Fibroblast of lung (primary cell): ENCODE measurements at regions not wholly inside any gene's neighbourhood (a gene's known extent, or its start where the extent isn't known, plus 50 kb on each side); places are given as distances from the start of the nearest gene placed in this dataset.

Source experiments
- DNase-seq, 2 donors: peaks; one replicate each; pipeline versions ENCODE4 v3.0.0 to v3.0.0-alpha.2; 2010; ENCODE audit warnings: low read depth in 2 of 2
- H2AFZ ChIP-seq: 2 replicates; pipeline ENCODE4 v1.5.1; 2012; ENCODE audit warnings: low read length, control low read depth, inconsistent platforms
- H3K27ac ChIP-seq: 2 replicates; pipeline ENCODE4 v1.5.1; 2011; ENCODE audit warnings: low read length, control low read depth; ENCODE audit not compliant: insufficient read depth
- H3K27me3 ChIP-seq: 2 replicates; pipeline ENCODE4 v1.5.1; 2011; ENCODE audit warnings: mild to moderate bottlenecking, low read length; ENCODE audit not compliant: control insufficient read depth, insufficient read depth
- H3K36me3 ChIP-seq: 2 replicates; pipeline ENCODE4 v1.5.1; 2011; ENCODE audit warnings: low read length; ENCODE audit not compliant: control insufficient read depth, insufficient read depth
- H3K4me1 ChIP-seq: 2 replicates; pipeline ENCODE4 v1.5.1; 2011; ENCODE audit warnings: low read length; ENCODE audit not compliant: control insufficient read depth, insufficient read depth; ENCODE audit errors: extremely low read depth
- H3K4me2 ChIP-seq: 2 replicates; pipeline ENCODE4 v1.5.1; 2011; ENCODE audit warnings: low read length, control low read depth; ENCODE audit not compliant: insufficient read depth; ENCODE audit errors: extremely low read depth
- H3K4me3 ChIP-seq, 4 experiments: fragments of 200-600 bp in 1 of 4; sonication (generic) in 1 of 4; replicated peaks in 1 of 4; 2 replicates each; pipeline ENCODE4 v1.5.1; 2011 to 2016; ENCODE audit warnings: low read length in 4 of 4, low read depth in 3 of 4, mild to moderate bottlenecking in 3 of 4, control low read depth in 2 of 4, inconsistent platforms in 1 of 4, mixed read lengths in 1 of 4; ENCODE audit not compliant: insufficient read depth in 1 of 4; ENCODE audit errors: control extremely low read depth in 1 of 4
- H3K79me2 ChIP-seq: 2 replicates; pipeline ENCODE4 v1.5.1; 2012; ENCODE audit warnings: mild to moderate bottlenecking, low read length, inconsistent platforms; ENCODE audit not compliant: control insufficient read depth, insufficient read depth
- H3K9ac ChIP-seq: 2 replicates; pipeline ENCODE4 v1.5.1; 2011; ENCODE audit warnings: mild to moderate bottlenecking, low read length, control low read depth; ENCODE audit not compliant: insufficient read depth
- H3K9me3 ChIP-seq: 2 replicates; pipeline ENCODE4 v1.5.1; 2012; ENCODE audit warnings: low read depth, low read length; ENCODE audit not compliant: control insufficient read depth, insufficient read depth
- H4K20me1 ChIP-seq: 2 replicates; pipeline ENCODE4 v1.5.1; 2011; ENCODE audit warnings: low read length; ENCODE audit not compliant: control insufficient read depth, insufficient read depth; ENCODE audit errors: extremely low read depth
- EZH2 ChIP-seq: IDR thresholded peaks from 2 replicates; pipeline ENCODE4 v1.5.1; 2012; ENCODE audit warnings: low read length, control low read depth, mild to moderate bottlenecking; ENCODE audit errors: missing control alignments
- TF ChIP-seq, protein P1 (sequence below), 2 donors: IDR thresholded peaks in 1 of 2; conservative IDR thresholded peaks in 1 of 2; 1 replicate in 1 of 2; 2 replicates in 1 of 2; pipeline ENCODE4 v1.5.1; 2011 to 2012; ENCODE audit warnings: low read length in 2 of 2, control low read depth in 1 of 2, inconsistent platforms in 1 of 2, low read depth in 1 of 2, mild to moderate bottlenecking in 1 of 2

DNA sequence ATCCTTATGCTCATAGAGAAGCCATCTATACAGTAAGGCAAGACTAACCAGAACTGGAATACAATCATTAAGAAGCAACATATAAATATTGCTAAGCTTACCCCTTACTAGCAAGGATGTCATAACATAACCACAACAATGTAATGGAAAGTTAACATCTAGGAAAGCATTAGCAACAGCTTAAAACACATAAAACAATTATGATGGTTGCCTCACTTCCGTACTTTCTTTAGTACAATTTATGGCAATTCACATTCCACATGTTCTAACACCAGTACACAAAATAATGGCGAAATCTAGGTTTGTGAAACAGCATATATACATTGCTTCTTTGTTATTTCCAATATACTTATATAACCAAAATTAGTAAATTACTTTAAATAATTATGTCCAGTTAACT is 195.0 kb downstream of the AHR start:
- H3K79me2 ChIP-seq, result no peaks in the 10 kb centered on the region
- TF ChIP-seq EZH2, result no peak
- TF ChIP-seq, protein P1, sequence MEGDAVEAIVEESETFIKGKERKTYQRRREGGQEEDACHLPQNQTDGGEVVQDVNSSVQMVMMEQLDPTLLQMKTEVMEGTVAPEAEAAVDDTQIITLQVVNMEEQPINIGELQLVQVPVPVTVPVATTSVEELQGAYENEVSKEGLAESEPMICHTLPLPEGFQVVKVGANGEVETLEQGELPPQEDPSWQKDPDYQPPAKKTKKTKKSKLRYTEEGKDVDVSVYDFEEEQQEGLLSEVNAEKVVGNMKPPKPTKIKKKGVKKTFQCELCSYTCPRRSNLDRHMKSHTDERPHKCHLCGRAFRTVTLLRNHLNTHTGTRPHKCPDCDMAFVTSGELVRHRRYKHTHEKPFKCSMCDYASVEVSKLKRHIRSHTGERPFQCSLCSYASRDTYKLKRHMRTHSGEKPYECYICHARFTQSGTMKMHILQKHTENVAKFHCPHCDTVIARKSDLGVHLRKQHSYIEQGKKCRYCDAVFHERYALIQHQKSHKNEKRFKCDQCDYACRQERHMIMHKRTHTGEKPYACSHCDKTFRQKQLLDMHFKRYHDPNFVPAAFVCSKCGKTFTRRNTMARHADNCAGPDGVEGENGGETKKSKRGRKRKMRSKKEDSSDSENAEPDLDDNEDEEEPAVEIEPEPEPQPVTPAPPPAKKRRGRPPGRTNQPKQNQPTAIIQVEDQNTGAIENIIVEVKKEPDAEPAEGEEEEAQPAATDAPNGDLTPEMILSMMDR (conservative IDR thresholded peaks at IDR 0.05 in 1 of 2, IDR thresholded peaks at IDR 0.05 in 1 of 2; ENCODE audit: low read depth in 1 of 2, low read length in 2 of 2), result no peak
- no peaks in the 10 kb centered on the region for H3K9me3 ChIP-seq
- no peak overlapping the region for H3K9ac ChIP-seq
- H2AFZ ChIP-seq, result no peak overlapping the region
- H3K27me3 ChIP-seq, result no peaks in the 10 kb centered on the region
- no peaks in the 10 kb centered on the region for H3K4me1 ChIP-seq
- H4K20me1 ChIP-seq, result no peaks in the 10 kb centered on the region
- H3K4me2 ChIP-seq, result no peak overlapping the region
- H3K27ac ChIP-seq, result no peak overlapping the region
- no peaks in the 10 kb centered on the region for H3K36me3 ChIP-seq
- no peak for DNase-seq
- no peak overlapping the region for H3K4me3 ChIP-seq

DNA sequence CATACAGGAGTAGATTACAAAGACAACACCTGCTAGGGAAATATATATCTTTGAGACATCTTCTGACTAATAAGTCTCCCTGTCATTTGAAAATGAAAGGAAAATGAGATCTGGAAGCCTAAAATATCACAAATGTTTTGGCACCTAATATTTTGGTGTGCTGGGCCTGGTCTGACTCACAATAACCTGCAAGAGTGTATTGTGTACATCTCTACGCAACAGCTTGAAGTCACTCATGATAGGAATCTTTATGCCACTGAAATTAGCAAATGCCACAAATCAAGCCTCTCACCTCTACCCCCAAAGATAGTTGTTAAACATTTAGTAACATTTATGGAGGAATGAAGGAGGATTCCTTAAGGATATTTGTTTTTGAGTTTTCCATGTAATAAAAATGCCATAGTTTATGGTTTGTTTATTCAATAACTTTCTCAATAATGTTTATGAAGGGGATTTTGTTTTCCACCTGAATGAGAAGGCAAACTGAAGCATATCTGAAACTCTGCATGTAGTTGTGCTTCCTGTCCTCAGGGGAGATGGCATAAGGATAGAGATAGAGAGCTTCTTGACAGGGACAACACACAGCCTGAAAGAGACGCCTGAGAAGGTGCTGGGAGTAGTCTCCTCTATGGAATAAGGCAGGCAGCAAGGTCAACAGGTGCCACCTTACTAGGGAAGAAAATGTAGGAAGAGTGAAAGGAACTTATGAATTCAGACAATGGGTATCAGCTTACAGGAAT is 197.4 kb downstream of the AHR start:
- no peak overlapping the region for H3K27ac ChIP-seq
- no peaks in the 10 kb centered on the region for H3K4me1 ChIP-seq
- no peak overlapping the region for H3K4me2 ChIP-seq
- H2AFZ ChIP-seq, result no peak overlapping the region
- no peak overlapping the region for H3K9ac ChIP-seq
- DNase-seq, result peak in 1 of 2 donors; percentile 12
- H3K36me3 ChIP-seq, result no peaks in the 10 kb centered on the region
- H4K20me1 ChIP-seq, result no peaks in the 10 kb centered on the region
- H3K79me2 ChIP-seq, result no peaks in the 10 kb centered on the region
- H3K9me3 ChIP-seq, result no peaks in the 10 kb centered on the region
- no peak overlapping the region for H3K4me3 ChIP-seq
- no peaks in the 10 kb centered on the region for H3K27me3 ChIP-seq
- TF ChIP-seq, protein P1 (conservative IDR thresholded peaks at IDR 0.05 in 1 of 2, IDR thresholded peaks at IDR 0.05 in 1 of 2; ENCODE audit: low read depth in 1 of 2, low read length in 2 of 2), result no peak
- TF ChIP-seq EZH2, result no peak

DNA sequence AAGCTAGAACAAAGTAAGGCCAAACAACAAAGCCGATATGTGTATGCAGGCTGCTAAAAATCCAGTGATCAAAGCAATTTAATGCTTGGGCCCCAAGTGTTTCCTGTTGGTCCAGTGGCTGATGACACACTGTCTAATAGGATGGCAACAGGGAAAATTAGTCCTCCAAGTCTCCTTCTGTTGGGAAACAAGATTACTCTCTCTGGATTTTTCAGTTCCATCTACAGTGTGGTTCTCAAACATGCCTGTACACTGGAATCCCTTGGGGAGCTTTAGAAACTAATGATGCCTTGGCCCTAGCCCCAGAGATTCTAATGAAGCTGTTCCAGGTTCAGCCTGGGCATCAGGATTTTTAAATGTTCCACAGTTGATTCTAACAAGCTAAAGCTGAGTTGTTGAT is 198.7 kb downstream of the AHR start:
- Histone ChIP-seq H3K36me3 (no peaks in the 10 kb centered on the region), H3K4me3 (no peak overlapping the region), H2AFZ (no peak overlapping the region), H4K20me1 (no peaks in the 10 kb centered on the region), H3K27ac (no peak overlapping the region), H3K4me2 (no peak overlapping the region), H3K9ac (no peak overlapping the region), H3K27me3 (no peaks in the 10 kb centered on the region), H3K9me3 (no peaks in the 10 kb centered on the region), H3K79me2 (no peaks in the 10 kb centered on the region), H3K4me1 (no peaks in the 10 kb centered on the region)
- DNase-seq, result peak in 1 of 2 donors; percentile 27
- TF ChIP-seq, protein P1 (conservative IDR thresholded peaks at IDR 0.05 in 1 of 2, IDR thresholded peaks at IDR 0.05 in 1 of 2; ENCODE audit: low read depth in 1 of 2, low read length in 2 of 2), result no peak
- no peak for TF ChIP-seq EZH2
